GM18870 (cell line): ENCODE measurements at regions not wholly inside any gene's neighbourhood (a gene's known extent, or its start where the extent isn't known, plus 50 kb on each side); places are given as distances from the start of the nearest gene placed in this dataset.

Experiments
- ATAC-seq: cut with Tn5 transposase; IDR thresholded peaks from one replicate; pipeline ENCODE4 v1.9.1; 2021; ENCODE audit warnings: moderate library complexity; ENCODE audit not compliant: unreplicated experiment

DNA sequence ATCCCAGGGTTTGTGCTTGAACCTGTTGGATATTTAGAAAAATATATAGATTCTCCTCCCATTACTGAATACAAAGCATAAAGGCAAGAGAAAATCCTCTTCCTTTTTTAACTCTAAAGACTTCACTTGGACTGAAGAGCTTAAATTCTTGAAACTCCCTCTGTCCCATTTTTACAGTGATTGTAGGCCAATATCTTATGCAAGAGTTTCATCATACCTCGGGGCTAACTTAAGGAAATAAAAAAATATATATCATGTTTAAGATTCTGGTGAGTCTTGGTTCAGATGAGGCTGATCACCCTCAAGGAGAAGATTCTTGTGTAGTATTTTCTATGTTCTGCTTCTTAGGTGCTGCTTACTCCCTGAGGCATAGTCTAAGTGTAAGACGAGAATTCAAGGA is 1449.6 kb downstream of the C4orf33 start:
- no peak for ATAC-seq

DNA sequence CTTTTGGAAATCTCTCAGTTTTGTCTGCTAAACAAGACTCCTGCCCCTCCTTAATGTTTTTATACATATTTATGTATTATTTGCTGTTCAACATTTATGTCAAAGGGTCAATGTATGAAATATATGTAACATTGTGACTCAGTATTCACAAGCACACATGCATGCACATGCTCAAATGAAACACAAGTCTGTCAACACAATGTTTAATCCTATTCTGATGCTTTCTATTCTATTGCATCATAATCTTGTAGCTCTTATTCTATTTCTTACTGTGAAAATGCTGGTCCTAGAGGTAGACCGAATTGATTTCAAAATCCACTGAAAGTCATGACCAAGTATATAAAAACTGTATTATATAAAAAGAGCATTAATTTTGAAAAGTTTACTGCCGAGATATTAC is 1463.3 kb downstream of the C4orf33 start:
- no peak for ATAC-seq

DNA sequence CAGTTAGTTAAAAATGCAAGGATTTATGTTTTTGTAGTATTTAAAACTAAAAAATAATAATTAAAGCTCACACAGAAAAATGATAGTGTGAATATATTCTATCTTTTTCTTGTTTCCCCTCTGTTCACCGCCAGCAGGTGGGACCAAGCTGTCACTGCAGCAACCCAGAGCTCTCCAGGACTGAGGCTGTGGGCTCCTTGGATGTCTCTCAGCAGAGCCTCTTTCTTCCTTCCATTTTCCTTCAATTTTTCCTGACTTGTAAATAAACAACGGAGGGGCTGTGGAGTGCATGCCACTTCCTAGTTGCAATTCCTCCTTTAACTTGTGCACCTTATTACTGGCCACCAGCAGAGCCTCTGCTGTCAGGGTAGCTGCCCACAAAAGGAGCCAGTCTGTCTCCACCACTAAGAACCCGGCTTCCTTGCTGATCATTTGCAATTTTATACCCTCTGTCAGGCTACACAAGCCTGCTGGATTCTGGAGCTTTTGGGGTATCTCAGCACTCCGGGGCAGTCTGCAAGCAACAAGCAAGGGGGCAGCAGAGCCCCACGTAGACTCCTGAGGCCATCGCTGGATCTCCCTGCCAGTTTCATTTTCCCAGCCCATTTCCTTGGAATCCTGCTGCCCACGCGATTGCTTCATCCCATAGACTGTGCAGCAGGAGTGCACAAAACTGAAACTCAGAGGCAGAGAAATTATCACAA is 1467.4 kb downstream of the C4orf33 start:
- ATAC-seq: no peak

DNA sequence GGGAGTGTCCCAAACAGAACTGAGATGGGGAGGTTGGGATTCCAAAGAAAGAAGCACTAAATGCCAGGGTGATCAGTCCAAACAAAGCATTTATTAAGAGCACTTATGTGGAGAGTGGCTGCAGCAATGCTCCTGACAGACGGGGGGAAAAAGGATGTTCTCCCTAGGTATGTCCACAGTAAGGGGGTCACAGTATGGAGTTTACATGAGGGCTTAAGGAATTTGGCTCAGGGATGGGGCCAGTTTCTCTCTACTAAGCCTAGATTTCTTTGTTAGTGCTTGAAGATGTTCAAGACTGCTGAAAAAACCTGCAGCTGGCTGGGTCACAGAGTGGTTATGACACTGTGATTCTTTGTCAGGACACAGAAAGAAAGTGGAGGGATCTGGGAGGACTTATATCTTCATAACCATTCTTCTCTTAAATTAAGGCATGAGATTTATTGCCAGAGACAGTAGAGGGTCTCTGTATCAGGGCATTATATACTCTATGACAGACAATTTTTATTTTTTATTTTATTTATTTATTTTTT is 1468.0 kb downstream of the C4orf33 start:
- ATAC-seq: no peak

DNA sequence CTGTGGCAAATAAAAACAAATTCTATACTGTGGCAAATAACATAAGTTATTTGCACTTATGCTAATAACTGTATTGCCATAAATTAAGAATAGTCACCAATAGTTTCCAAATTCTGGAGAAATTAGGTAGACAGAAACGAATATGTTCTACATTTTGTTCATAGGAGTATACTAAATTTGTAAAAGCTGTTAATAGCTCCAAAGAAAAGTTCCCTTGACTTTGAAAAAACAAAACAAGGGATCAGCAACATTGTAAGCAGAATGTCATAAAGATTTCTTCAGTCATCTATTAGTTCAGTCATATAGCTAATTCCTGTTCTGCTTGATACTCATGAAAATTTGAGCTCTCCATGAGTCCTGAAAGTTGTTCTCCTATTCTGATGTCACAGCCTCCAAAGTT is 1472.8 kb downstream of the C4orf33 start:
- no peak for ATAC-seq

DNA sequence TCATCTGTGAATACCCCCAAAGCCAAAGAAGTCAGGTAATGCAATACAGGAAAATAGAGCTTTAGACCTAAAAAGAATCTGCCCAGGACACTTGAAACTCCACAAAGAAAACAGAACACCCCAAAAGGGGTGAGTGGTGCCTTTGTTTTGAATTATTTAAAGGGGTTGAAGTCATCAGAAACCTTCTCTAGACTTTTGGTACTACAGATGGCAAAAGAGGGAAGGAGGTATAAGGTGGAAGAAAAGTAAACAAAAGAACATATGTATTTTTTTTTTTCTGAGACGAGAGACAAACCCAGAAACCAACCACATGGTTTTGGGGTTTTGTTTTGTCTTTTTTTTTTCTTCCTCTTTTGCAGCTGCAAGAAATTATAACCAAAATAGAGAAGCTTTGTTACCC is 1477.8 kb downstream of the C4orf33 start:
- ATAC-seq: no peak

DNA sequence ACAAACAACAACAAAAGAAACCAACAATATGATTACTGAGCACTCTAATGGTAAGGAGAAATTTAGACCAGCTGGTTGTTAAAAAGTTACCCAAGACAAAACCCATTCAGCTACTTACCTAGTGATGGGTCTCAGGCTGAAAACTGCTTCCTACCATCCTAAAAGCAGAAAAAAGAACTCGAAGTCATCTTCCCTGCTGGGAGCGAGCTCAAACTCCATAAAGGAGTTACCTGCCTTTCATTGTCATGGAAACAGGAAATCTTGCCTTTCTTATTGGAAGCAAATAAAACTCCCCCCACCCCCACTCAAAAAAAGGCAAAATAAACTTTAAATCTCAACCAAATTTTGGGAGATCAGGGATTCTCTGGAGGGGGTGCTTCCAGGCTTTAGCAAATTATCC is 1478.3 kb downstream of the C4orf33 start:
- no peak for ATAC-seq

DNA sequence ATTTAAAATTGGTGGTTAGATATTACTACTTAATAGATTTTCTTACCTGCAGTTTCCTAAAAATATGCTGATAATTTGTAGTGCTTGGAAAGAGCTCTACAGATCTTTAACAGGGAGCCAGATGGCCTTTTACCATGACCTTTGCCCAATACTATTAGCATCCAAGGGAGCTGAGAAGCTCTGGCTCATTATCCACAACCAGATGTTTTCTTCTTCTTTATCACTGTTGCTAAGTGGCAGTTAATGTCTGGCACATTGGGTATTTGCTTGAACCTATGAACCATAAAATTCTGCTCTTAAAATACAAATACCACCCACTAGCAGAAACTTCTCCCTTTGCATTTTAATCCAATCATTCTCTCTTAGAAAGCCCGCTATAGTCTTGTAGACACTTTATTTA is 1480.3 kb downstream of the C4orf33 start:
- no peak for ATAC-seq

DNA sequence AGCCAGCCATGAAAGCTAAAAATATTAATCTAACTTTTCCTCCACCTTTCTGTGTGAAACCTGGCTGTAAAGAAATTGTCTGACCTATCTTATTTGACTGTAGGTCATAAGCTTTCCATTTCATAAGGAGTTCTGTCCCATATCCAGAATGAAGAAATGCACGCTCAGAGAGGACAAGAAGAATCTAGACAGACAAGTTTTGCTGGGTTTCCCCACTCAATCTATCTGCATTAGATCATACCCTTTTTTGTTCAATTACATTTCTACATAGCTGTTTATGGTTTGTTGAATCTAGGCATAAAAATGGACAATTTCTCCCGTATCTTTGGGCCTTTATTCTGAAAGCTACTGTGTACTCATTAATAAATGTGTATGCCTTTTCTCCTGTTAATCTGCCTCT is 1495.1 kb downstream of the C4orf33 start:
- ATAC-seq: no peak

DNA sequence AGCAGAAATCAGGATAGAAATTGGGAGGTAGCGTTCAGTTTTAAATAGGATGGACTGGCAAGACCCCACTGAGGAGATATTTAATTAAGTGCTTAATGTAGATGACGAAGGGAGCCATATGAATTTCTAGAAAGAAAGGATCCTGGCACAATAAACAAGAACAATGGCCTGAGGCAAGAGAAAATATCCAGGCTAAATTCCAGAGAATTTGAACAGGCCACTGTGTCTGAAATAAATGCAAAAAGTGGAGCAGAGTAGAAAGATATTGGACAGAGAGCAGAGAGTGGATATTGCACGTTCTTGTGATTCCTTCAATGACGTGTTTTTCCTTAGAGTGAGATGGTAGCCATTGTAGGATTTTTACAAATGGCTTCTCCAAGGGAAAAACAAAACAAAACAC is 1504.8 kb downstream of the C4orf33 start:
- no peak for ATAC-seq

DNA sequence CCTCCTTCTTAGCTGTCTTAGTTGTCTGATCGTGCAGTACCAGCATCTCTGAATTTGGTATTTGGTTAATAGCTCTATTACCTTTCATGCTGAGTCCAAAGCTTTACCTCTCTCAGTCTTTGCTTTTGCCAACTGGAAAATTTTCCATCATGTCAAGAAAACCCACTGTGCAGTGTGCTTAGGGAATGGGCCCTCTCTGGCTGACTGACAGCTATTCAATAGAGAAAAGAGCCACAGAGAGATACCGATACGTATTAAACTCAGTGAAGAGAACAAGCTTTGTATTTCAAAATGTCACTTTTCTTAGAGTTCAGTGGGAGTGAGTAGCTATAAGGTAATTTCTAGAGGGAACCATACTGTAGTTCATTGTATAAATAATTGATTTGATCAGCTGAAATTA is 1507.1 kb downstream of the C4orf33 start:
- ATAC-seq: no peak

DNA sequence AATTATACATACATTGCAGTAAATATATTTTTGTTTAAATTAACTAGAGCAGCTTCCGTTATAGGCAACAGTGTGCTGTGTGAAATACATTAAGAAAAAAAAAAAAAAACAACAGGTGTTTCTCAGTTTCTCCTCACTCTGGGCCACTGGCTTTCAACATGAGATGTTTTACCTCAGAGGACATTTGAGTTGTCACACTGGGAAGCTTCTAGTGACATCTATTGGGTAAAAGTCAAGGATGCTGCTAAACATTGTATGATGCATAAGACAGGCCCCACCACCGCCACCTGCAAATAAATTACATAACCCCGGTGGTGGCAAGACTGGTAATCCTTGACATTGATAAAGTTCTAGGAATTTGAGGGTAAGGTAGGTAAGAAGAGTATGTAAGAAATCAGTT is 1512.2 kb downstream of the C4orf33 start:
- no peak for ATAC-seq

DNA sequence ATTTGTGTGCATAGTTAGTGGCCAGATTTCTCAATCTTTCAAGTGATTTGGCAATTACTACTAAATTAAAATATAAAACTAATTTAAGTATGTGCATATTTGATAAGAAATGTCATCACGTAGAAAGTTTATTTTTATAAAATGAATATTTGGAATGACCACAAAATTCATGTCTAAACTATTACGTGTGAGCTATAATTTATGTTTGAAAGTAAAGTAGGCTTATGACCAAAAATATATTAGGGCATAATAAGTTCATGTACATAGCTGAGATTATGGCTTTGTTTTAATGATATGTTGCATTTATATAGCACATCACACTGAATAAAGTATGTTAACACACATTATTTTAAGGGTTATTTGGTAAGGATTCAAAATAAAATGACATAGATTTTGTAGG is 1532.6 kb downstream of the C4orf33 start:
- no peak for ATAC-seq

DNA sequence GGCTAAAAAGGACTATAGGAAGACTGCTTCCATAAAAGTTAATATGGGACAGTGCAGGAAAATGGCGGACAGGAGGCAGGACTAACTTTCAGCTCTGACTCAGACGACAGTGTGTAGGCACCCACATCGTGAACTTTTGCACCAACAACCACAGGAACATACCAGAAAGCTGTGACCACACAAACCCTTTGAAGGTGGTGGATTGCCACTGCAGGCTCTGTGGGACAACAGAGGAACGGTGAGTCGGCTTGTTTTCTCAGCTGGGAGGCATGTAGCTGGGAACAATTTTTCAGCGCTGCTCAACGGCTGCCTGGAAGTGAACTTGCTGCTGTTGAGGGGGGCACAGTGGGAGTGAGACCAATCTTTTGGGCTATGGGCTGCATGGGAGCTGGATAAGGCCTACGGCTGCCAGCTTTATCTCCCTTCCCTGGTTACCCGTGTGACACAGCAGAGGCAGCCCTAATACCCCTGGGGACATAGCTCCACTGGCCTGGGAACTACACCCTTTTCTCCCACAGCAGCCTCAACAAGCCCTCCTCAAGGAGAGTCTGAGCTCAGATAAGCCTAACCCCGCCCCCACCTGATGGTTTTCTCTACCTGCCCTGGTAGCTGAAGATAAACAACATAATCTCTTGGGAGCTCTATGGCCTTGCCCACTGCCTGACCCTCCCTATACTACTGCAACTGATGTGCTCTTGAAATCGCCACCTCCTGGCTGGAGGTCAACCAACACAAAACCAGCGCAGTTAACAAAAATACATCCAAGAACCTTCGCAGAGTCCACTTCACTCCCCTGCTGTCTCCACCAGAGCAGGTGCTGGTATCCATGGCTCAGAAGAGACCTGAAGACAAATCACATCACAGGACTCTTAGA is 1537.0 kb downstream of the C4orf33 start:
- ATAC-seq: no peak

DNA sequence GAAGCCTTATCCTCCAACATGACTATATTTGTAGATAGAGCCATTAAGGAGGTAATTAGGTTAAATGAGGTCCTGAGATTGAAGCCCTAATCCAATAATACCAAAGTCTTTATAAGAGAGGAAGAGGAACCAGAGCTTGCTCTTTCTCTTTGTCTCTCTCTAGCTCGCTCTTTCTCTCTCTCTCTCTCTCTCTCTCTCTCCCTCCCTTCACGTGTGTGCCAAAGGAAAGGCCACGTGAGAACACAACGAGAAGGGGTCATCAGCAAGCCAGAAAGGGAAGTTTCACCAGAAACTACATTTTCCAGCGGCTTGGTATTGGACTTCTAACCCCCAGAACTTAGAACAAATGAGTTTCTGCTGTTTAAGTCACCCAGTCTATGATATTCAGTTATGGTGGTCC is 1540.5 kb downstream of the C4orf33 start:
- ATAC-seq: no peak

DNA sequence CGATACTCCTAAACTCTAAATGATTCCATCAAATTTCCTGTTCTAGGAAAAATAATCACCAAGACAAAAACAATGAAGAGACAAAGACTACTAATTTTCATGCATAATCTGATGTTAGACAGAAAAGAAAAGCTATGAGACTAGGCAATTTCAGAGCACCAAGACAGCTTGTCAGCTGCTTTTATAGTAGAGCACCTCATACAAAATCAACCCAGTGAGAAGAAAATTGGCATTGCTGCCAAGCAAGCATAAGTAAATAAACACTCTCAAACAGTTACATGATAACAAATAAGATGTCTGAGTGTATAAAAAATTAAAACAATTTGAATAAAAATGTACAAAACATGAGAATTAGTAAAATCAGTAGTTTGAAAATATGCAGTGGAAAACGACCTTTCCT is 1544.6 kb downstream of the C4orf33 start:
- no peak for ATAC-seq

DNA sequence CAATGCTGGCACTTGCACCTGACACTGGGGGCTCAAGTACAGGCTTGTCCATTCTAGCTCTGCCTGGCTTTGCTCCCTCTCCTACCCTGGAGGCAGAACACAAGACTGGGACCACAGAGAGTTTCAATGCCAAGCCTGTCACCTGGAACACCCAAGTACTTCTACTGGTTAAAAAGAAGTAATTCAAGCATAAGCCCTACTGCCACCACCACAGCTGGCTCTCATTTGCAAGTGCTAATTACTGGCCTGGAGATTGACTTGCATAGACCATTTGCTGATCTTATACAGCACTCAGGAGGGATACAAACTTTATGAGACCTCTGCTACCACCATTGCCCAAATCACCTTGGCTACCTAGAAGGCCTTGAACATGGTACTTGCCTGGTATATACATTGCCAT is 1550.9 kb downstream of the C4orf33 start:
- ATAC-seq: no peak

DNA sequence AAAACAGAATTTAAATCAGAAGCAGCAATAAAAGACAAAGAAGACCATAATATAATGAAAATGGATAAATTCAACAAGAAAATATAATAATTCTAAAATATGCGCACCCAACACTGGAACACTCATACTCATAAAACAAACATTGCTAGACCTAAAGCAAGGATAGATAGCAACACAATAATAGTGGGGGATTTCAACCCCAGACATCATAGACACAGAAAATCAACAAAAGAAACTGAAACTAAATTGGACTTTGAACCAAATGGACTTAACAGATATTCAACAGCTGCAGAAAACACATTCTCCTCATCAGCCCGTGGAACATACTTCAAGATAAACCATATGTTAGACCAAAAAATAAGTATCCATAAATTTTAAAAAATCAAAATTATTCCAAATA is 1552.6 kb downstream of the C4orf33 start:
- ATAC-seq: peak; percentile 60

DNA sequence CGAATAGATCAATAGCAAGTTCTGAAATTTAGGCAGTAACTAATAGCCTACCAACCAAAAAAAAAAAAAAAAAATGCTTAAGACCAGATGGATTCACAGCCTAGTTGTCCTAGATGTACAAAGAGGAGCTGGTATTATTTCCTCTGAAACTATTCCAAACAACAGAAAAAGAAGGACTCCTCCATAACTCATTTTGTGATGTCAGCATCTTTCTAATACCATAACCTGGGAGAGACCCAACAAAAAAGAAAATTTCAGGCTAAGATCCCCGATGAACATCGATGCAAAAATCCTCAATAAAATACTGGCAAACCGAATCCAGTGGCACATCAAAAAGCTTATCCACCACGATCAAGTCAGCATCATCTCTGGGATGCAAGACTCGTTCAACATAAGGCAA is 1557.9 kb downstream of the C4orf33 start:
- no peak for ATAC-seq

DNA sequence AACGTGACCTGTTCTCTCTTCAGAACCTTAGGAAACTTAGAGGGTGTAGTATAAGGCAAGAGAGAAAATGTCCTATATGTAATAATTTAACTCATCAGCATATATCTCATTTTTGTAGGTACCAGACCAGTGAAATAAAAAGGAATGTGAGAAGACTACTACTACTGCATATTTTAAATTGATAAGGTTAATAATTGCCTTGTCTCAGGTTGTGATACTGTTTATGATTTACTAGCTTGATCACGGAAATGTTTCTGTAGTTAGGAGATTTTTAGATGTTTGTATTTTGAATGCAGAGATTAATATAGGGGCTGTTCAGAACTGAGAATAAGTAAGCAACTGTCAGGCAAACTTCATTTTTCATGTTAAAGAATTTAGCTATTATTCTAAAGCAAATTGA is 1563.4 kb downstream of the C4orf33 start:
- no peak for ATAC-seq

DNA sequence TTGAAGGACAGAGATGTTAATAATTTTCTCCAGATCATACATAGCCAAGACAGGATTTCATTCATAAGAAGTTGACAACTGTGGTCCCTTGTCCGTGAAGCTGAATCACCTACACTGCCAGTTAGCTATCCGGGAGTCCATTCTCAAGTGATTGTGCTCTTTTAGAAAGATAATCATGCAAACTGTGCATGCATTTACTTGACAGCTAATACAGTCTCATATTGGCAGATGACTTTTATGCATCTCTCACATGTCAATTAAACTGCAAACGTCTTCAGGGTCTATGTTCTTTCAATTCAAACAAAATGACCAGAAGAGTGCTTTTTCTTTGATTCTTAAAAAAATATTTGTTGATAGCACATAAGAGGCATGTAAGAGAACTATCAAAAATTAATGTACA is 1572.9 kb downstream of the C4orf33 start:
- ATAC-seq: no peak

DNA sequence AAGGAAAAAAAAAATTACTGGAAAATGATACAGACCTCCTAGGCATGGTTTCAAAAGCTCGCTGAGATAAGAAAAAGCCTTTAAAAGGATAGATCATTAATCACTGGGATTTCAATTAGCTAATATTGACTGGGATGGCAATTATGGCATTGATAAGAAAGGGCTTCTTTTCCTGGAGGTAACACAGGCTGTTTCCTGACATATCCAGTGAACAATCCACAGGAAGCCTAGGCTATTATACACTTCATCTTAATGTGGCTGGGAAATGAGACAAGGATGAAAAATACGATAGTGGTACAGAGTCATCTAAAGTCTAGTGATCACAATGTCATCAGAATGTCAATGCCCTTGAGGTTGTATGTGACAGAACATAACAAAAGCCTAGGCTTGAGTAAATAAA is 1579.3 kb downstream of the C4orf33 start:
- ATAC-seq: no peak
